ENCODE measurements at regions not wholly inside any gene's neighbourhood (a gene's known extent, or its start where the extent isn't known, plus 50 kb on each side); places are given as distances from the start of the nearest gene placed in this dataset.

DNA sequence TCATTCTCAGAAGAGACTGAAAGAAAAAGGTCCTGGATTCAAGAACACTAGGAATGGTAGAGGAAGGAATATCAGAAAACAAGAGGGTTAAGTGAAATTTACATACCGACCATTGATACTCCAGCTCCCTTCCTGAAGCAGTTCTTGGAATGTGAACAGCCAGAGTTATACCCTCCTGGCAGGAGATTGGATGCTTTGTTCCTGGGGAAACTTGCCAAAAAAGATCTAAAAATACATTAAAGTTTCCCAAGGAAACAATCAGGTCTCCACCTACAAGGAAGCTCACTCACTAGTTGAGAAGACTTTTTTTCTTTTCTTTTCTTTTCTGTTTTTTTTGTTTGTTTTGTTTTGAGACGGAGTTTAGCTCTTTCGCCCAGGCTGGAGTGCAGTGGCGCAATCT lies 91.1 kb downstream of the HLX start:
- H3K9me3 ChIP-seq (ENCODE audit: insufficient read depth, low read depth, low read length): no peaks in the 10 kb centered on the region
- no peak overlapping the region for H2BK12ac ChIP-seq (ENCODE audit: low read length)
- H3K36me3 ChIP-seq (ENCODE audit: control insufficient read depth in 1 of 2, insufficient read depth in 2 of 2, low read length in 2 of 2): no peaks in the 10 kb centered on the region
- DNase-seq: no peak
- no peak overlapping the region for H4K12ac ChIP-seq (ENCODE audit: low read depth, low read length)
- no peaks in the 10 kb centered on the region for H3K79me2 ChIP-seq (ENCODE audit: control insufficient read depth, insufficient read depth, low read length, poor library complexity)
- H4K91ac ChIP-seq (ENCODE audit: low read depth, low read length): no peak overlapping the region
- H2AK5ac ChIP-seq (ENCODE audit: low read length): no peak overlapping the region
- no peak overlapping the region for H3K18ac ChIP-seq (ENCODE audit: low read length)
- H2BK5ac ChIP-seq (ENCODE audit: low read depth, low read length, poor library complexity): no peak overlapping the region
- no peak overlapping the region for H3K9ac ChIP-seq (ENCODE audit: low read length)
- no peak overlapping the region for H3K14ac ChIP-seq (ENCODE audit: low read length)
- H2BK120ac ChIP-seq (ENCODE audit: insufficient read depth, low read length, poor library complexity): no peak overlapping the region
- no peak overlapping the region for H2AFZ ChIP-seq (ENCODE audit: insufficient read depth, low read length, poor library complexity)
- H3K23ac ChIP-seq (ENCODE audit: low read length): no peak overlapping the region
- no CpG with 5 or more reads among the region's 4 CpGs for WGBS (ENCODE audit: extremely low coverage, insufficient coverage, insufficient read length)
- no peak overlapping the region for H3K4ac ChIP-seq (ENCODE audit: low read depth, low read length)
- no peak overlapping the region for H3K4me2 ChIP-seq (ENCODE audit: low read length)
- H3K4me3 ChIP-seq (ENCODE audit: low read depth, low read length): no peak overlapping the region
- no peak overlapping the region for H3K27ac ChIP-seq (ENCODE audit: low read depth, low read length)
- H3K79me1 ChIP-seq (ENCODE audit: low read length): no peaks in the 10 kb centered on the region
- H4K8ac ChIP-seq (ENCODE audit: low read depth, low read length): no peak overlapping the region
- no peaks in the 10 kb centered on the region for H3K27me3 ChIP-seq (ENCODE audit: insufficient read depth, low read length)
- no peaks in the 10 kb centered on the region for H3K4me1 ChIP-seq (ENCODE audit: control insufficient read depth in 1 of 2, insufficient read depth in 2 of 2, low read length in 2 of 2)

DNA sequence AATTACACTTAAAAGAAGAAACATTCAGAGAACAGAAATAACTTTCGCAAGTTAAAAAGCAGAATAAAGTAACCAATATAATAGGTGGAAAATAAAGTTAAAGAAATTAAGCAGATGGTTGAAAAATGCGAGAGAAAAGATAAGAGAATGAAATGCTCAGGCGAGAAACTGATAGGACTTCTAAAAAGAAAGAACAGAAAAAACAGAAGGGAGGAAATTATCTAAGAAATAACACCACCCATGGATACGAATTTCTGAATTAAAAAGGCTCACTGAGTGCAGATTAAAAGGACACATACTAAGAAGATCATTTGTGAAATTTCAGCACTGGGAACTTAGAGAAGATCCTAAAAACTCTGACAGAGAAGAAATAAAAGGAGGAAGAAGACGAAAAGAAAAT lies 92.0 kb downstream of the HLX start:
- no peak overlapping the region for H3K4me2 ChIP-seq (ENCODE audit: low read length)
- no peak overlapping the region for H2AFZ ChIP-seq (ENCODE audit: insufficient read depth, low read length, poor library complexity)
- no peak overlapping the region for H2BK5ac ChIP-seq (ENCODE audit: low read depth, low read length, poor library complexity)
- no peak overlapping the region for H3K4ac ChIP-seq (ENCODE audit: low read depth, low read length)
- H3K27ac ChIP-seq (ENCODE audit: low read depth, low read length): no peak overlapping the region
- H3K9me3 ChIP-seq (ENCODE audit: insufficient read depth, low read depth, low read length): no peaks in the 10 kb centered on the region
- no peak for DNase-seq
- H2AK5ac ChIP-seq (ENCODE audit: low read length): no peak overlapping the region
- H3K27me3 ChIP-seq (ENCODE audit: insufficient read depth, low read length): no peaks in the 10 kb centered on the region
- no peak overlapping the region for H3K14ac ChIP-seq (ENCODE audit: low read length)
- no peak overlapping the region for H3K4me3 ChIP-seq (ENCODE audit: low read depth, low read length)
- H3K9ac ChIP-seq (ENCODE audit: low read length): no peak overlapping the region
- H3K23ac ChIP-seq (ENCODE audit: low read length): no peak overlapping the region
- no peak overlapping the region for H4K91ac ChIP-seq (ENCODE audit: low read depth, low read length)
- H4K12ac ChIP-seq (ENCODE audit: low read depth, low read length): no peak overlapping the region
- H3K18ac ChIP-seq (ENCODE audit: low read length): no peak overlapping the region
- no peak overlapping the region for H2BK12ac ChIP-seq (ENCODE audit: low read length)
- no peaks in the 10 kb centered on the region for H3K79me2 ChIP-seq (ENCODE audit: control insufficient read depth, insufficient read depth, low read length, poor library complexity)
- H3K4me1 ChIP-seq (ENCODE audit: control insufficient read depth in 1 of 2, insufficient read depth in 2 of 2, low read length in 2 of 2): no peaks in the 10 kb centered on the region
- no peak overlapping the region for H4K8ac ChIP-seq (ENCODE audit: low read depth, low read length)
- WGBS (ENCODE audit: extremely low coverage, insufficient coverage, insufficient read length): 86% methylated on average over 1 of the region's 5 CpGs
- H2BK120ac ChIP-seq (ENCODE audit: insufficient read depth, low read length, poor library complexity): no peak overlapping the region
- no peaks in the 10 kb centered on the region for H3K79me1 ChIP-seq (ENCODE audit: low read length)
- no peaks in the 10 kb centered on the region for H3K36me3 ChIP-seq (ENCODE audit: control insufficient read depth in 1 of 2, insufficient read depth in 2 of 2, low read length in 2 of 2)

DNA sequence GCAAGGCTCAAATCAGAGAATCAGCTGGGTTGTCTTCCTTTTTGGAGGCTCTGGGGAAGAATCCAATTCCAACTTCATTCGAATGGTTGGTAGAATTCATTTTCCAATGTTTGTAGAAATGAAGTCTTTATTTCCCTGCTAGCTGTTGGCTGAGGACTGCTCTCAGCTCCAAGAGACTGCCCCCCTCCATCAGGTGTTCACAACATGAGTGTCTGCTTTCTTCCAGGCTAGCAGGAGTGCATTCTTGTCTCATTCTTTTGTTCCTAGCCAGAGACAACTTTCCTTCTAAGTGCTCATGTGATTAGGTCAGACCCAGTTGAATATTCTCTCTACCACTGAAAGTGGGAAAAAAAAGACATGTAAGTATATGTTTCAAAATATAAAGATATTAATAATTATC lies 95.2 kb downstream of the HLX start:
- H2BK120ac ChIP-seq (ENCODE audit: insufficient read depth, low read length, poor library complexity): no peak overlapping the region
- H3K4ac ChIP-seq (ENCODE audit: low read depth, low read length): no peak overlapping the region
- WGBS (ENCODE audit: extremely low coverage, insufficient coverage, insufficient read length): no CpG with 5 or more reads among the region's 1 CpG
- no peak overlapping the region for H3K9ac ChIP-seq (ENCODE audit: low read length)
- DNase-seq: no peak
- H3K27me3 ChIP-seq (ENCODE audit: insufficient read depth, low read length): no peaks in the 10 kb centered on the region
- no peak overlapping the region for H2BK5ac ChIP-seq (ENCODE audit: low read depth, low read length, poor library complexity)
- no peak overlapping the region for H4K12ac ChIP-seq (ENCODE audit: low read depth, low read length)
- no peak overlapping the region for H3K23ac ChIP-seq (ENCODE audit: low read length)
- no peak overlapping the region for H2AFZ ChIP-seq (ENCODE audit: insufficient read depth, low read length, poor library complexity)
- no peak overlapping the region for H2BK12ac ChIP-seq (ENCODE audit: low read length)
- H3K4me1 ChIP-seq (ENCODE audit: control insufficient read depth in 1 of 2, insufficient read depth in 2 of 2, low read length in 2 of 2): no peaks in the 10 kb centered on the region
- H3K18ac ChIP-seq (ENCODE audit: low read length): no peak overlapping the region
- no peak overlapping the region for H3K27ac ChIP-seq (ENCODE audit: low read depth, low read length)
- H3K9me3 ChIP-seq (ENCODE audit: insufficient read depth, low read depth, low read length): no peaks in the 10 kb centered on the region
- H2AK5ac ChIP-seq (ENCODE audit: low read length): no peak overlapping the region
- H3K4me2 ChIP-seq (ENCODE audit: low read length): no peak overlapping the region
- H3K36me3 ChIP-seq (ENCODE audit: control insufficient read depth in 1 of 2, insufficient read depth in 2 of 2, low read length in 2 of 2): no peaks in the 10 kb centered on the region
- H3K79me1 ChIP-seq (ENCODE audit: low read length): no peaks in the 10 kb centered on the region
- no peaks in the 10 kb centered on the region for H3K79me2 ChIP-seq (ENCODE audit: control insufficient read depth, insufficient read depth, low read length, poor library complexity)
- H3K14ac ChIP-seq (ENCODE audit: low read length): no peak overlapping the region
- H3K4me3 ChIP-seq (ENCODE audit: low read depth, low read length): no peak overlapping the region
- H4K91ac ChIP-seq (ENCODE audit: low read depth, low read length): no peak overlapping the region
- no peak overlapping the region for H4K8ac ChIP-seq (ENCODE audit: low read depth, low read length)

DNA sequence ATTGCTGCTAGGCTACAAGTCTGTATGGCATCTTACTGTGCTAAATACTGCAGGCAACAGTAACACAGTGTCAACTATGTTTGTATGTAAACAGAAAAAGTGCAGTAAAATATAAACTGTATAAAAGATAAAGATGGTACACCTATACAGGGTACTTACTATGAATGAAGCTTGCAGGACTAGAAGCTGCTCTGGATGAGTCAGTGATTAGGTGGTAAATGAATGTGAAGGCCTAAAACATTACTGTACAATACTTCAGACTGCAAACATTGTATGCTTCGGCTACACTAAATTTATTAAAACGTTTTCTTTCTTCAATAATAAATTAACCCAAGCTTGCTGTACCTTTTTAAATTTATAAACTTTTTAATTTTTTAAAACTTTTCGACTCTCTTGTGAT lies 97.1 kb downstream of the HLX start:
- Histone ChIP-seq H2BK120ac (ENCODE audit: insufficient read depth, low read length, poor library complexity) (no peak overlapping the region), H3K9ac (ENCODE audit: low read length) (no peak overlapping the region), H4K12ac (ENCODE audit: low read depth, low read length) (no peak overlapping the region), H3K9me3 (ENCODE audit: insufficient read depth, low read depth, low read length) (no peaks in the 10 kb centered on the region), H3K4ac (ENCODE audit: low read depth, low read length) (no peak overlapping the region), H3K4me3 (ENCODE audit: low read depth, low read length) (no peak overlapping the region), H3K4me2 (ENCODE audit: low read length) (no peak overlapping the region), H3K4me1 (ENCODE audit: control insufficient read depth in 1 of 2, insufficient read depth in 2 of 2, low read length in 2 of 2) (no peaks in the 10 kb centered on the region), H3K27ac (ENCODE audit: low read depth, low read length) (no peak overlapping the region), H3K27me3 (ENCODE audit: insufficient read depth, low read length) (no peaks in the 10 kb centered on the region), H2AFZ (ENCODE audit: insufficient read depth, low read length, poor library complexity) (no peak overlapping the region), H2BK5ac (ENCODE audit: low read depth, low read length, poor library complexity) (no peak overlapping the region), H4K8ac (ENCODE audit: low read depth, low read length) (no peak overlapping the region), H3K23ac (ENCODE audit: low read length) (no peak overlapping the region), H3K18ac (ENCODE audit: low read length) (no peak overlapping the region), H3K36me3 (ENCODE audit: control insufficient read depth in 1 of 2, insufficient read depth in 2 of 2, low read length in 2 of 2) (no peaks in the 10 kb centered on the region), H3K14ac (ENCODE audit: low read length) (no peak overlapping the region), H3K79me1 (ENCODE audit: low read length) (no peaks in the 10 kb centered on the region), H4K91ac (ENCODE audit: low read depth, low read length) (no peak overlapping the region), H3K79me2 (ENCODE audit: control insufficient read depth, insufficient read depth, low read length, poor library complexity) (no peaks in the 10 kb centered on the region), H2BK12ac (ENCODE audit: low read length) (no peak overlapping the region), H2AK5ac (ENCODE audit: low read length) (no peak overlapping the region)
- DNase-seq: no peak
- 100% methylated on average over 1 of the region's 3 CpGs for WGBS (ENCODE audit: extremely low coverage, insufficient coverage, insufficient read length)

Data from trophoblast cell (in vitro differentiated cells and primary cell).